Panc1 (cell line): ENCODE measurements at regions not wholly inside any gene's neighbourhood (a gene's known extent, or its start where the extent isn't known, plus 50 kb on each side); places are given as distances from the start of the nearest gene placed in this dataset.

Experiments used
- ATAC-seq: fragments of 200-7000 bp; cut with Tn5 transposase; 2 replicates; pipeline ENCODE4 v1.9.1; 2020; ENCODE audit warnings: mild to moderate bottlenecking, moderate library complexity
- BruUV-seq: library from RNA; stranded (reverse); fragments of 400-500 nt; replicated peaks from 2 replicates; lab custom pipeline; 2021; lab: Mats Ljungman, UMichigan
- CTCF ChIA-PET: fragments of 300-600 bp; sonication (Branson Sonifier 250); formaldehyde crosslinking; loops from one replicate; lab custom pipeline; 2022; ENCODE audit warnings: antibody characterized with exemption; lab: Charles Lee
- POLR2A ChIA-PET: fragments of 300-600 bp; sonication (Branson Sonifier 250); formaldehyde crosslinking; loops from one replicate; lab custom pipeline; 2022; ENCODE audit warnings: antibody characterized with exemption; lab: Charles Lee
- DNase-seq: peaks from one replicate; pipeline ENCODE4 v3.0.0-alpha.2; 2010; ENCODE audit warnings: low read depth, low spot score
- H3K27ac ChIP-seq: 2 replicates; pipeline ENCODE4 v1.5.1; 2011; ENCODE audit warnings: mild to moderate bottlenecking, low read length, inconsistent platforms
- H3K27me3 ChIP-seq: fragments of 200-500 bp; sonication (Bioruptor generic); 2 replicates; pipeline ENCODE4 v1.6.0; 2014; ENCODE audit warnings: low read length, inconsistent platforms; ENCODE audit not compliant: control insufficient read depth, insufficient read depth
- H3K36me3 ChIP-seq: fragments of 200-500 bp; sonication (Bioruptor generic); 2 replicates; pipeline ENCODE4 v1.5.1; 2014; ENCODE audit warnings: inconsistent platforms, mild to moderate bottlenecking, low read length, moderate library complexity; ENCODE audit not compliant: control insufficient read depth, insufficient read depth
- H3K4me1 ChIP-seq: 2 replicates; pipeline ENCODE4 v1.5.1; 2011; ENCODE audit warnings: inconsistent platforms, mild to moderate bottlenecking, low read length, moderate library complexity; ENCODE audit not compliant: control insufficient read depth, insufficient read depth
- H3K4me3 ChIP-seq, 2 experiments: 2 replicates each; pipeline ENCODE4 v1.5.1; 2011 to 2012; ENCODE audit warnings: low read depth in 2 of 2, low read length in 2 of 2, mild to moderate bottlenecking in 2 of 2, inconsistent platforms in 1 of 2, moderate library complexity in 1 of 2
- H3K9me3 ChIP-seq: fragments of 200-500 bp; sonication (Bioruptor generic); 2 replicates; pipeline ENCODE4 v1.5.1; 2014; ENCODE audit warnings: low read depth, mild to moderate bottlenecking, inconsistent platforms, low read length, moderate library complexity; ENCODE audit not compliant: control insufficient read depth, insufficient read depth
- CTCF ChIP-seq: fragments of 450-650 bp; IDR thresholded peaks from 2 replicates; pipeline ENCODE4 v1.5.1; 2017; ENCODE audit warnings: mild to moderate bottlenecking
- POLR2AphosphoS5 ChIP-seq: IDR thresholded peaks from 2 replicates; pipeline ENCODE4 v1.6.1; 2012; ENCODE audit warnings: mild to moderate bottlenecking, low read depth, low read length, moderate library complexity
- REST ChIP-seq, 2 experiments: IDR thresholded peaks; 2 replicates each; pipeline ENCODE4 v1.6.1; 2011 to 2012; ENCODE audit warnings: low read depth in 2 of 2, control low read depth in 1 of 2, low read length in 1 of 2, mild to moderate bottlenecking in 1 of 2, moderate library complexity in 1 of 2; ENCODE audit not compliant: insufficient read depth in 1 of 2
- SIN3A ChIP-seq: IDR thresholded peaks from 2 replicates; pipeline ENCODE4 v1.6.1; 2012; ENCODE audit warnings: low read depth, mild to moderate bottlenecking, low read length, moderate library complexity, borderline replicate concordance; ENCODE audit not compliant: insufficient read depth
- TCF7L2 ChIP-seq: IDR thresholded peaks from 2 replicates; pipeline ENCODE4 v1.6.1; 2011; ENCODE audit warnings: mild to moderate bottlenecking, low read depth, low read length, inconsistent platforms
- in situ Hi-C: cut with HindIII; loops from 2 replicates; pipeline ENCODE4 v1.10.0; 2016; ENCODE audit warnings: low sequenced_read_pairs, low pct_unique_long_range_greater_than_20kb
- intact Hi-C: fragments of 100-400 bp; cut with micrococcal nuclease; formaldehyde crosslinking; loops from one replicate; pipeline ENCODE4 v1.10.0; 2022; ENCODE audit not compliant: unreplicated experiment

DNA sequence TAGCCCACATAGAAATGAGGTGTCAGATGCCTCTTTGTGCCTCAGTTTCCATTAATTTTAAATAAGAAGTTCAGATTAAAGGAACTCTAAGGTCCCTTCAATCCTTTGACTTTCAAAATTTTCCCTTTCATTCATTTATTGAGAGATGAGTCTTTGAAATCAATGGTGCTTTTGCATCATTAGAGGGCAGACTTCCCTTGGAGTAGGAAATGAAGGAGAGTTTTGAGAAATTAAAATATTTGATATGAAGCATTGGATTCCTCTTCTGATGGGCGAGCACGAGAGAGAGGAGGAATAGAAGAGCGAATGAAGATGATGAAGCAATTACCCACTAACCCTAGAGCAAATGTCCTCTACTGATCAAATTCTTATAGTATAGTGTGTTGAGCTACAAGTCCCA, 105.7 kb downstream of the EDN1 start:
- no peaks in the 10 kb centered on the region for H3K36me3 ChIP-seq
- no peak overlapping the region for H3K4me3 ChIP-seq
- H3K4me1 ChIP-seq: peaks cover 9% of the 10 kb centered on the region; the same call in 1 of the 2 replicates
- no peaks in the 10 kb centered on the region for H3K27me3 ChIP-seq
- H3K27ac ChIP-seq: peak overlapping the region; percentile 68; the same call in 1 of the 2 replicates
- CTCF ChIA-PET: no interaction called here
- POLR2A ChIA-PET: no interaction called here
- TF ChIP-seq CTCF: peak; percentile 27; the same call in 1 of the 2 replicates
- no peak for TF ChIP-seq POLR2AphosphoS5
- DNase-seq: no peak
- H3K9me3 ChIP-seq: no peaks in the 10 kb centered on the region
- in situ Hi-C loops (no loop called here), intact Hi-C loops (no loop called here)
- BruUV-seq: no TSS peak
- ATAC-seq: no peak

DNA sequence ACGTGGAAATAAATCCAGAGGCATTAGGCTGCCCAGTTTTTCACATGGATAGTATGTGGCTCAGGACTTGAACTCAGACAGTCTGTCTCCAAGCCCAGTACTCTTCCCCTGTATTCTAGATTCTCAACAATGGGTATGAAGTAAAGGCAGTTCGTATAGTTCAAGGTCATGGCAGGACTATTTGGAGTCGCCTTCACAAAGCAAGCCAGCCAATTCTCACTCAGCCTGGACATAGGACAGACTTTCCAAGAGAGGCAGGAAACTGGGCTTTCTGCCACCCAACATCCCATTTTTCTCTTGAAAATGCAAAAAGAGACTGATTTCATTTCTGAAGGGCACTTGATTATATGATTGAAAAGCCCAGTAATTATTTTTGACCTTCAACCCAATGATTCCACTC, 111.0 kb downstream of the EDN1 start:
- CTCF ChIA-PET: no interaction called here
- DNase-seq (no peak), ATAC-seq (no peak)
- no peak overlapping the region for H3K27ac ChIP-seq
- BruUV-seq: no TSS peak
- no peaks in the 10 kb centered on the region for H3K27me3 ChIP-seq
- no peak for TF ChIP-seq POLR2AphosphoS5
- no peak for TF ChIP-seq CTCF
- no peaks in the 10 kb centered on the region for H3K9me3 ChIP-seq
- no peaks in the 10 kb centered on the region for H3K36me3 ChIP-seq
- in situ Hi-C loops: no loop called here
- no peak overlapping the region for H3K4me3 ChIP-seq
- peaks cover 3% of the 10 kb centered on the region; the same call in 1 of the 2 replicates for H3K4me1 ChIP-seq
- POLR2A ChIA-PET: no interaction called here
- intact Hi-C loops: no loop called here

- no peak for TF ChIP-seq TCF7L2
- TF ChIP-seq REST (IDR thresholded peaks at IDR 0.05; ENCODE audit: insufficient read depth in 1 of 2, low read depth in 2 of 2, low read length in 1 of 2): no peak
- TF ChIP-seq POLR2AphosphoS5: no peak
- TF ChIP-seq SIN3A: no peak
- TF ChIP-seq CTCF: no peak
- DNase-seq (peak; percentile 24), ATAC-seq (peak; percentile 81; the same call in 1 of the 2 replicates)
- H3K4me1 ChIP-seq: peaks cover 3% of the 10 kb centered on the region; the same call in 1 of the 2 replicates
- H3K36me3 ChIP-seq: no peaks in the 10 kb centered on the region
- no peak overlapping the region for H3K4me3 ChIP-seq
- H3K9me3 ChIP-seq: no peaks in the 10 kb centered on the region
- intact Hi-C loops: no loop called here
- no peaks in the 10 kb centered on the region for H3K27me3 ChIP-seq
- ChIA-PET CTCF (no interaction called here), POLR2A (no interaction called here)
- BruUV-seq: no TSS peak
- peak overlapping the region; percentile 70; the same call in 1 of the 2 replicates for H3K27ac ChIP-seq
- in situ Hi-C loops: no loop called here
These were observed 113.2 kb downstream of the EDN1 start for GRCh38 chr6:12403201-12403826.
